ENCODE measurements at regions not wholly inside any gene's neighbourhood (a gene's known extent, or its start where the extent isn't known, plus 50 kb on each side); places are given as distances from the start of the nearest gene placed in this dataset.
A peak's percentile ranks its signal among the peaks of the same experiment; 100 is the strongest.
"Not testable (repeated sequence)": the region's sequence is repeated elsewhere in the genome, so short reads cannot be mapped to it uniquely, and the experiment has no call there.

DNA sequence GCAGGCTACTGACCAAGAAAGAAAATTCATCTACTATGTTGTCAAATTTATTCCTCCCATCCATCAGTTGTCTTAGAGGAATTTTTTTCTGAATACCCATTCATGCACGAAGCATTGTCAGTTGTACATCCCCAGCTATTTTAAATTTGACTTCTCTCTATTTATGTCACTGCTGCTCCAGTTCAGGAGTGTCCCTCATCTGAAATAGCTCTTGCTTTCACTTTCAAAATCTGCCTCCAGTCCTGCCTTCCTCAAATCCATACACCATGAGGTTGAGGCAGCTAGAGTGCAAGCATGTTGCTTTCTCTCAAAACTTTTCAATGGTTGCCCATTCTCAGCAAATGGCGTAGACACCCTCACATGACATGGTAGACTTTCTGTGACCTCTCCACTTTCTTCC is 335.4 kb upstream of the CDH2 start:
- DNase-seq (ENCODE audit: low read depth), result peak; percentile 8

DNA sequence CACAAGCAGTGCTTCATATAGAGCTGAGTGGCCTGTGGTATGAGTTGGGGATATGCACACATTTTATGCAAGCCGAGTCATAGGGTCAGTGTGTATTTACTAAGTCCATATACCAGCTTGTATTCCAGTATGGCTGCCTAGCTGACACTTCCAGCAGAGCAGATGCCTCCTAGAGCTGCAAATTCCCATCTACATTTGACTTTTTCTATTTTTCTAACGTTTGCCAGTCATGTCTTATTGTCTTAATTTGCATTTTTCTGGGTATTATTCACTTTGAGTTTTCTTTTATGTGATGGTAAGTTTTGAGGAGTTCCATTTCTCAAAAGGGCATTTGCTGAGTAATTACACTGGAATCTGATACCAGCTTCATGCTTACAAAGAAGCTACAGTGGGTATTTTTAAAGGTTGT is 334.5 kb upstream of the CDH2 start:
- peak; percentile 37 for DNase-seq (ENCODE audit: low read depth)

DNA sequence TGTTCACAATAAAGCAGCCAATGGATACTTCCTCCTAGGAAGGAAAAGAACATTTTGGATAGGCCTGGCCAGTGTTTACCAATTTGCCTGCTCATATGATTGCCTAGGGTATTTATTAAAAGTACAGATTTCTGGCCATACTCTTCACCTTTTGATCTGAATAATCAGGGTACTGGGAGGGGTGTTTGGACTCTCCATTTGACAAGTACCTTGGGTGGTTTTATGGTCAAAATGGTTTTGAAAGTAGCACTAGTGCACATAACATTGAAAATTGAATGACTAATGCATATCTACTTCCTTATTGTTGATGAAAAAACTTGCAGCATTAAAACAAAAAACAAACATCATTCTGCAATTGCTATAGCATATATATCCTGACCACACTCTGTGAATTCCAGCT is 333.3 kb upstream of the CDH2 start:
- DNase-seq (ENCODE audit: low read depth), result no peak

DNA sequence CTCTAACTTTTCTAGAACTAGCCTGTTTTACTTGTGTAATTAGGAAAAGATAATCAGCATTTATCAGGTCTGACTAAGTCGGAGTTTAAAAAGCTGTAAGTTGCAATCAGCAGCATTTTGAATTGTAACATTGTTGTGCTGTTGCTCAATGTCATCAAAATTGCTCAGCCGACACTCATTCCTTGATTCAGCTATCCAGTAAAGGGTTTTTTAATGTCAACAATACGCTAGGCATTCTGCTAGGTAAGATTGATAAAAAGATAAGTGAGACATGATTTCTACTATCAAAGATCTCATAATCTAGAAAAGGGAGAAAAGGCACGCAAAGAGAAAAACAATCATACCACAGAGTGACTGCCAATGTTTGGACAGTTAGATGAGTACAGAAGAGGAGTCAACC is 327.1 kb upstream of the CDH2 start:
- peak; percentile 38 for DNase-seq (ENCODE audit: low read depth)

DNA sequence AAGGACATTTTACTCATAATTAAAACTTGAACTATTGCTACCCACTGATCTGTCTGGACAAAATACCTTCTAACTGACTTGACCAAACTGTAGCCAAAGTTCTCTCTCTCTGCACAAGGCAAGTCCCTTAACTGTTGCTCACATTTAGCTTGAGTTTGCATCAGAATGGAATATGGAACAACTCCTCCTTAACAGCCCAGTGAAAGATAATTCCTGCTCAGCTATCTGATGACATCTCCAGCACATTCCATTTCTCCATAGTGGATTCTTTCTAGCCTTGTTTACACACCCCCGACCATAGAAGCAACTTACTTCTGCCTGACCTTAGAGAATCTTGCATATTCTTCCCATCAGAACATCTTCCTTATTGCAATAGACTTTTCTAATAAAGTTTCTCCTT is 317.2 kb upstream of the CDH2 start:
- DNase-seq (ENCODE audit: low read depth), result peak; percentile 78

DNA sequence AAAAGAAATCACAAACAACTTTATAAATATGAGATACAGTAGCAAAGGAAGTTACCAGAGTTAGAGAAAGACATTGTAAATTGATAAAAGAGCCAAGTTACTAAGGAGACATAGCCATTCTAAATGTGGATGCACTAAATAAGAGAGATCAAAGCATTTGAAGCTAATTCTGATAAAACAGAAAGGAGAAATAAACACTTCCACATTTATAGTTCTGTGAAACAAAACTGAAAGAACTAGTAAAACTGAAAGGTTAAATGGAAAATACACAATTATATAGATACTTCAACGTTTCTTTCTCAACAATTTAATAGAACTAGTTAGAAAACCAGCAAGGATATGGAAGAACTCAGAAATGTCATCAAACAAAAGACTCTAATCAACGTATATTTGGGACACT is 309.0 kb upstream of the CDH2 start:
- DNase-seq (ENCODE audit: low read depth), result no peak

DNA sequence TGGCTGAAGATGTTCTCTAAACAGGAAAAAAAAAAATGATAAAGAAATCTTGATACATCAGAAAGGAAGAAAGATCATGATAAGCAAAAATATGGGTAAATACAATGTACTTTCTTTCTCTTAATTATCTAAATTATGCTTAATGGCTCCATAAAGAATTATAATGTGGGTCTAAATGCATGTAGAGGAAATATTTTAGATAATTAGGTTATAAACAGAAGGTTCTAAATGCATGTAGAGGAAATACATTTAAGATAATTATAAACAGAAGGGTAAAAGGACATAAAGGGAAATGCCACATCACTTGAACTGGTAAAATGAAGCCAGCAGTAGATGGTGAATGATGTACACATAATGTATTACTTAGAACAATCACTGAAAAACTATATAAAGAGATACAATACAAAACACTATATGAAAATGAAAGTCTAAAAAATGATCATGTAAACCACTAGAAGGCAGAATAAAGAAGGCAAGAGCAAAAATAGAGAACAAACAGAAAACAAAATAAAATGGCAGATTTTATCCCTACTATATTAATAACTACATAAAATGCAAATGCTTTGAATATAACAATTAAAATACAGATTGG is 308.4 kb upstream of the CDH2 start:
- no peak for DNase-seq (ENCODE audit: low read depth)

DNA sequence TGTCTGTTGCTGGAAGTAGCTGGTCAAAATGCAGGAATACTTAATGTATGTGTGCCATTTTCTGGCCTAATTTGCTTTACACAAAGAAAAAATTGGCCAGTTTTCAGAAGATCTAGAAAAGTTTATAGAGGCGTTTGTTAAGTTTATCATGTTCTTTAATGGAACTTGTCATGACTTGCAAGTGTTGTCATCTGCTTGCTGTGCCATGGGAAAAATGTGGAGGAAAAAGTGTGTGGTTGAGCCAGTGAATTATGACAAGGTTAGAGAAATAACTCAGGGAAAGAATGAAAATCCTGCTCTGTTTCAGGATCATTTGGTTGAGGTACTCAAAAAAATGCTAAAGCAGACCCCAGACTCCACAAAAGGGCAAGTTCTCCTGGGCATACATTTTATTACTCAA is 301.6 kb upstream of the CDH2 start:
- DNase-seq (ENCODE audit: low read depth), result no peak

DNA sequence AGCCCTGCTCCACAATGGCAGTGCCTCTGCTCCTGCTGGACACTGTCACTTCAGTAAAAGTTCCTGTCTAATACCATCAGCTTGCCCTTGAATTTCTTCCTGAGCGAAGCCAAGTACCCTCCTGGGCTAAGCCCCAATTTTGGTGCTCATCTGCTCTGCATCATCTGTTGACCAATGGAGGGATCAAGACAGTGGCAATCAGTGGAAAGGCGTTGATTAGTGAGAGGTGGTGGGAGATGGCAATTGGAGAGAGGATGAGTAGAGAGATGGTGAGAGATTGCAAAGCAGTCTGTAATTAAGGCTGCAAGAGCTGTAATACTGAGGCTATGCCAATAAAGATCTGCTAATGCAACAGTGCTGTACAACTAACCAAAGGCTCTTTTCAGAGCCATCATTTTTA is 299.4 kb upstream of the CDH2 start:
- DNase-seq (ENCODE audit: low read depth), result no peak

DNA sequence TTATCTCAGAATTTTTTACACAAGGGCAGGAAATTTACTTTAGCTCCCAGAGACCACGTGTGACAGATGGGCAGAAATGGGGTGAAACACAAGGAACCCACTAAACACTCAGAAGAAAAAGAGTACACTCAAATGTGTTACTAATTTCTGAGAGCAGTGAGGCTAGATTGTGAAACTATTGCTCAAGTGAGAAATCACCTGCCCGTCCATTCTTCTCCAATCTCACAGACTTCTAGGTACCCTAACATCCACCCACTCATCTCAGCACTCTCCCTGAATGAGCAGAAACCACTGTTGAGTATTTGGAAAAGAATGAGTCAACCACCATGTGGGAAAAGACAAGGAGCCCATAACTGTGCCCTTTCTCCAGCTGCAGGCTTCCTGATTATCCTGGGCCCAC is 293.0 kb upstream of the CDH2 start:
- DNase-seq (ENCODE audit: low read depth), result peak; percentile 46

DNA sequence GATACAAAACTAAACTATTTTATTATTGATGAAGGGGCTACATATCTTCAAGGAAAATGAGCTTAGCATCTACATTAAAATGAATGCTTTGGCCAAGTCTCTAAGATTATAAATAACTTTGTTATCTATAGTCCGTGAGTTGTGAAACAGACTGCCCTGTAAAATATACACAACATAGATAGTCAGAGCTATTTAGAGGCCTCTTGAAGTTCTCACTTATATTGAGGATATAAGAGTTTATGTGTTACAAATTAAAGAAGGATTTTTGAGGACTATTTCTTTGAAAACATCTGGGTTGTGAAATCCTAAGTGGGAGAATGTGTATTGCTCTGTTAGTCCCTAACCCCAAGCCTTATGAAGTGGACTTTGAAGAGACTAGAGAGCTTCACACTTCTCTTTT is 292.0 kb upstream of the CDH2 start:
- peak; percentile 51 for DNase-seq (ENCODE audit: low read depth)

DNA sequence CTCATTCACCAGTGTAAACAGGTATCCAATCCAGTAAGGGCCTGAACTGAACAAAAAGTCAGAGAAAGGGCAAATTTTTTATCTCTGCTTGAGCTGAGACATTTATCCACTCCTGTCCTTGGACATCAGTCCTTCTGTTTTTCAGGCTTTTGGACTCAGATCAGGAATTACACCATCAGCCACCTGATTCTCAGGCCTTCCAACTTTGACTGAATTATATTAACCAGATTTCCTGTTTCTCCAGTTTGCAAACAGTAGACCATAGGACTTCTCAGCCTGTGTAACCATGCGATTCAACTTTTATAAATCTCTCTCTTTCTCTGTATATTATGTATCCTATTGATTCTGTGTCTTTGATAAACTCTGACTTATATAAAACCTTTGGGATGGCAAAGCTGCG is 289.3 kb upstream of the CDH2 start:
- peak; percentile 21 for DNase-seq (ENCODE audit: low read depth)

DNA sequence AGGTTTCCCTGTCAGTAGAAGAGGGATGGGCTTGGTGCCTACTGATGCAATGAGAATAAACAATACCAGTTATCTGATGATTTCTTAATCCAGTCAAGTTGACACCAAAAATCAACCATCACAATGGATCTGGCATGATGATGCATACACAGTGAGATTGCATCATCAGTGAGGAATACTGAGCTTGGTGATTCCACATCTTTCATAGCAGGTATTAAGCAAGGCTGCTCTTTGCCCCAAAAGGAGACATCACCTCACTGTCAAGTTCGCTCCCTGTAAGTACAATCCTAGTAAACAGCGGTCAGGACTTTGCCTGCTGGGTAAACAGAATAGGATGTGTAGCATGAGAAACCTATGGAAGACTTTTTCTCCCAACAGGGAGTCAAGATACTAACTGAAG is 282.7 kb upstream of the CDH2 start:
- peak; percentile 72 for DNase-seq (ENCODE audit: low read depth)

DNA sequence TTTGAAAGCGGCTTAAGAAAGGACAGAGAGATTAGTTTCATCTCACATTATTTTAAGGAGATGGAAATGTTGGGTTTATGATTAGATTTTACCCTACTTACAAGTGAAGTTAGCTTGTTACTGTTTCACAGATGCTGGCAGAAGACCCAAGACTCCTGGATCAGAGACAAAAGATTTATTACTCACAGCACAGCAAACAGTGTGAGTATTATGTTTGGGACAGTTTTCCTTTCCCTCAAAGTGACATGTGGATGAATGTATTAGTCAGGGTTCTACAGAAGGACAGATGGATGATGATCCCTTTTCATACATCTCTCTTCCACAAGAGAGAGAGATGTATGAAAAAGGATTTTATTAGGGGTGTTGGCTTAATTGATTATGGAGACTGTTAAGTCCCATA is 281.8 kb upstream of the CDH2 start:
- DNase-seq (ENCODE audit: low read depth), result no peak

DNA sequence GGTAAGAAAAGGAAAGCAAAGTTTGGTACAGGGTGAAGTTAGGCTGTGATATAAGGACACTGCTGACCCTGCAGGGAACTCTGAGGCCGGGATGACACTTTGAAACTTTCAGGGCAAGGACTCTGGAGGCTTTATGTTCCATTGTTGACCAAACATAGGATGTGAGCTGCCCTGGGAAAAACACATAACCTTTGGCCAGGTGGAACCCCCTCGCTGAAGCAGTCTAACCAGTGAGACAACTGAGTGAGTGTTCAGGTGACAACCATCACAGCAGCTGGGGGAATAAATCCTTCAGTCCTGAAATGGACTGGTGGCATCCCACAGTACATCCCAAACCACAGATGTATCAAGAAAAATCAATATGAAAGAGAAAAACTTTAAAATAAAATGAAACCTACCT is 280.9 kb upstream of the CDH2 start:
- DNase-seq (ENCODE audit: low read depth), result no peak

DNA sequence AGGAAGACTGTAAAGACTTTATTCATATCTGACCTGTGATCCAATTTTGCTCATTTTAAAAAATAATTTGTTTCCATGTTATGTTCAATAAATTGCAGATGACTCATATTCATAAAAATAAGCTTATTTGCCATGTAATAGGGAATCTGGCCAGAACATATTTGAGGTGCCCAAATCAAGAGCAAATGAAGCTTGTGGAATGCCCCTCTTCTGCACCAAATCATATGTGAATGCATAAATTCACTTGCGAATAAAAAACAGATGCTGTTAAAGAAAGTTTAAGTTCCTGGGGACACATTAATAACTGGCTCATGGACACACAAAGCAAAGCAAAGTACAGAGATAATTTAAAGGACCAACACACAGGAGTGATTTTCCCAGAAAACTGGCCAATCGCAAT is 279.0 kb upstream of the CDH2 start:
- no peak for DNase-seq (ENCODE audit: low read depth)

DNA sequence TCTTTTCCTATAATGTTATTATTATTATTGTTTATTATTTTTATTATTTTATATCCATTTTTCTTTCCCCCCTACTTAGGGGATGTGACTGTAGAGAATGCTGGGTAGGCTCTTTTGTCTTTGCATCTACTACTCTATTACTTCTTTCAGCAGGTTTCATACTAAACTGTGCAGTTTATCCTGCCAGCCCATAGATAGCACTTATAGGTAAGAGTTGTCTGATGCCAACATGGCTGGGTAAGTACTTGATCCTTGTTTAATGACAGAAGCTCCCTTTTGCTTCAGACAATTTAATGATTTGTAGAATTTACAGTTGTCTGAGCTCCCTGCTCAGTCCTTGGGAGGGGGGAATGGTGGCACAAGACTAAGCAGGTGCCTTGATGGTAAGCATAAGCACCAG is 262.9 kb upstream of the CDH2 start:
- no peak for DNase-seq (ENCODE audit: low read depth)

DNA sequence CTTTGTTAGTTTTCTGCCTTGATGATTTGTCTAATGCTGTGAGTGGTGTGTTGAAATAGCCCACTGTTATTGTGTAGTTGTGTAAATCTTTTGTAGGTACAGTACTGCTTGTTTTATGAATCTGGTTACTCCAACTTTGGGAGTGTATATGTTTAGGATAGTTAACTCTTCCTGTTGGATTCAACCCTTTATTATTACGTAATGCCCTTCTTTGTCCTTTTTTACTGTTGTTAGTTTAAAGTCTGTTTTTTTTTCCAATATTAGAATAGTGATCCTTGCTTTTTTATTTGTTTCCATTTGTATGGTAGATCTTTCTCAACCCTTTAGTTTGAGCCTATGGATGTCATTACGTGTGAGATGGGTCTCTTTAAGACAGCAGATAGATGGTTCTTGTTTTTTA is 261.5 kb upstream of the CDH2 start:
- DNase-seq (ENCODE audit: low read depth), result no peak

DNA sequence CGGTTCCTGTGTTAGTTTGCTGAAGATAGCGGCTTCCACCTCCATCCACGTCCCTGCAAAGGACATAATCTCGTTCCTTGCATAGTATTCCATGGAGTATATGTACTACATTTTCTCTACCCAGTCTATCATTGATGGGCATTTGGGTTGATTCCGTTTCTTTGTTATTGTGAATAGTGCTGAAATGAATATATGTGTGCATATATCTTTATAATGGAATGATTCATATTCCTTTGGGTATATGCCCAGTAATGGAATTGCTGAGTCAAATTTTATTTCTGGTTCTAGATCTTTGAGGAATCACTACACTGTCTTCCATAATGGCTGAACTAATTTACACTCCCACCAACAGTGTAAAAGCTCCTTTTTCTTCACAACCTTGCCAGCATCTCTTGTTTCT is 255.4 kb upstream of the CDH2 start:
- no peak for DNase-seq (ENCODE audit: low read depth)

DNA sequence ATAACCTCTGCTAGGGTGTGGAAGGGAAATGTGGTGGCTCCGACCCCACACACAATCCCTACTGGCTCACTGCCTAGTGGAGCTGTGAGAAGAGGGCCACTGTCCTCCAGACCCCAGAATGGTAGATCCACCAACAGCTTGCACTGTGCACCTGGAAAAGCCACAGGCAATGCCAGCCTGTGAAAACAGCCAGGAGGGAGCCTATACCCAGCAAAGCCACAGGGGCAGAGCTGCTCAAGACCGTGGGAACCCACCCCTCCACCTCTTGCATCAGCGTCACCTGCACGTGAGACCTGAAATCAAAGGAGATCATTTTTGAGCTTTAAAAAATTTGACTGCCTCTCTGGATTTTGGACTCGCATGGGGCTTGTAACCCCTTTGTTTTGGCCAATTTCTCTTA is 249.0 kb upstream of the CDH2 start:
- no peak for DNase-seq (ENCODE audit: low read depth)

DNA sequence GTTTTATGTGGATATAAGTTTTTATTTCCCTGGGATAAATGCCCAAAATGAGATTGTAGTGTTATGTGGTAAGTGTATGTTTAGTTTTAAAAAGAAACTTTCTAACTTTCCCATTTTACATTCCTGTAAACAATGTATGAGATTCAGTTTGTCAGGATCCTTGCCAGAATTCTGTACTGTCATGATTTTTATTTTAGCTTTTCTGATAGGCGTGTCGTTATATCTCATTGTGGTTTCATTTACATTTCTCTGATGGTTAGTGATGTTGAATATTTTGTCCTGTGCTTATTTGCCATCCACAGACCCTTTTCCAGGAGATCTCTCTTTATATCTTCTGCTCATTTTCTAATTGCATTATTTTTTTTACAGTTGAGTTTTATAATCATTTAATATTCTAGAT is 245.6 kb upstream of the CDH2 start:
- DNase-seq (ENCODE audit: low read depth), result no peak

DNA sequence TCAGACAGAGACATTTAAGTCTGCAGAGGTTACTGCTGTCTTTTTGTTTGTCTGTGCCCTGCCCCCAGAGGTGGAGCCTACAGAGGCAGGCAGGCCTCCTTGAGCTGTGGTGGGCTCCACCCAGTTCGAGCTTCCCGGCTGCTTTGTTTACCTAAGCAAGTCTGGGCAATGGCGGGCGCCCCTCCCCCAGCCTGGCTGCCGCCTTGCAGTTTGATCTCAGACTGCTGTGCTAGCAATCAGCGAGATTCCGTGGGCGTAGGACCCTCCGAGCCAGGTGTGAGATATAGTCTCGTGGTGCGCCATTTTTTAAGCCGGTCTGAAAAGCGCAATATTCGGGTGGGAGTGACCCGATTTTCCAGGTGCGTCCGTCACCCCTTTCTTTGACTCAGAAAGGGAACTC is 245.0 kb upstream of the CDH2 start:
- DNase-seq (ENCODE audit: low read depth), result not testable (repeated sequence)

DNA sequence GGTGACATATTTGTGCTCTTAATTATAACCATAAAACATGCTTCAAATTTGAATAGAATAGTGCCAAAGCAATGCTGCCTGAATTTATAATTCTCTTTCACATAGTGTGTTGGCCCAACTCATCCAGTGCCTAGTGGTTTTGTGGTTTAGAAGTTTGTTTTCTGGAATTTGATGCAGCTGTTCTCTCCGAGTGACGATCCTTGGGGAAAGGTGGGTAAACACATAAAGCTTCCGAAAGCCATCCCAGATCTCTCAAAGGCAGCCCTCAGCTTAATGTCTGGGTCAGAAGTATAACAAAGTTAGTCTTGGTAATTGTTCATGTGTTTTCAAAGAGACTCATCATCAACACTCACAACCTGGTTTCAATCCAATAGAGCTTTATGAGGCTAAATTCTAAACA is 235.6 kb upstream of the CDH2 start:
- peak; percentile 15 for DNase-seq (ENCODE audit: low read depth)

DNA sequence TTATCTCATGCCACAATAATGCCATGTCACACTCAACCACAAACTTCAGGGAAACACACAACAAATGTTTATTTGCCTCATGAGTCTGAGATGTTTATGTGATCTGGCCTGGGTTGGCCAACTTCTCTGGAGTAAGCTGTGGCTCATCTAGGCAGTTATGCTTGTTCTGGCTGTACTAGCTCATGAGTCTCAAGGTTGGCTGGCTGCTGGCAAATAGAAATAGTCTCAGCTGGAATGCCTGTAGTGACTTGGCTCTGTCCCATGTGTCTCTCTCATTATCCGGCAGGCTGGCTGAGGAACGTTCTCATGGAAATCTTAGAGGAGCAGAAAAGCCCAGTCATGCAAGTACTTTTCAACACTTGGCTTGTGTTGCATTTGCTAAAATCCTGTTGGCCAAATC is 234.9 kb upstream of the CDH2 start:
- DNase-seq (ENCODE audit: low read depth), result peak; percentile 60

DNA sequence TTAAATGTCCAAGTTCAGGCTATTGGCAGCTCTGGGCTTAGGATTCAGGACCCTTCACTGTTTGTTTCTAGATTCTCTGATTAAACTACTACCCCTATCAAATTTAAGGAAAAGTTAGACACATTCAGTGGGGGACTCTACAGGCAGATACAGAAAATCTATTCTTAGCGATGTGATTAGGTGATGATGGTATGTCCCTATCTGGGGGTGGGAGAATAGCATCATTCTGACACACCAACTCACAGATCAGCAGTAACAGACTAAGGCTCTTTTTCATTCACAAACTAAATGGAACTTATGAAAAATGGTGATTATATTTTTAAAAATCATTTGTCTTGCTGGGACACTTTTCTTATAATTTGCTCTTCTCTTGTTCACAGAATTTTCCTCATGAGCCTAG is 232.9 kb upstream of the CDH2 start:
- no peak for DNase-seq (ENCODE audit: low read depth)
